ENCODE measurements at regions not wholly inside any gene's neighbourhood (a gene's known extent, or its start where the extent isn't known, plus 50 kb on each side); places are given as distances from the start of the nearest gene placed in this dataset.

- no peaks in the 10 kb centered on the region for H3K4me1 Mint-ChIP-seq
- CTCF ChIA-PET = no interaction called here
- H3K27me3 Mint-ChIP-seq (ENCODE audit: low read depth) = peaks cover 1% of the 10 kb centered on the region; the same call in 1 of the 2 replicates
- no peak overlapping the region for H3K4me3 Mint-ChIP-seq
- no peak overlapping the region for H3K27ac Mint-ChIP-seq
- no peak for TF ChIP-seq RORB (CRISPR knock-in tag; IDR thresholded peaks at IDR 0.05)
- no peak for TF ChIP-seq TP53 (CRISPR knock-in tag; IDR thresholded peaks at IDR 0.05)
- TF ChIP-seq NFE2L1 (CRISPR knock-in tag; IDR thresholded peaks at IDR 0.05) = no peak
- TF ChIP-seq ZNF263 (CRISPR knock-in tag; IDR thresholded peaks at IDR 0.05; ENCODE audit: low read depth) = no peak
- no peak for TF ChIP-seq ZNF317 (CRISPR knock-in tag; IDR thresholded peaks at IDR 0.05; ENCODE audit: borderline replicate concordance, low read depth)
- TF ChIP-seq MYBL2 (CRISPR knock-in tag; IDR thresholded peaks at IDR 0.05) = no peak
- no peak for TF ChIP-seq ERG (CRISPR knock-in tag; IDR thresholded peaks at IDR 0.05)
- no peak for TF ChIP-seq FOXP1 (CRISPR knock-in tag; IDR thresholded peaks at IDR 0.05; ENCODE audit: borderline replicate concordance)
- no peak for TF ChIP-seq ATF3 (CRISPR knock-in tag; conservative IDR thresholded peaks at IDR 0.05)
- no peak for TF ChIP-seq ZBTB43 (CRISPR knock-in tag; IDR thresholded peaks at IDR 0.05)
- TF ChIP-seq ZNF281 (CRISPR knock-in tag; IDR thresholded peaks at IDR 0.05) = no peak
- H3K9me3 Mint-ChIP-seq = peaks cover 43% of the 10 kb centered on the region
- POLR2A ChIA-PET = no interaction called here
- DNase-seq (ENCODE audit: low spot score) (no peak), ATAC-seq (no peak)
- H3K36me3 Mint-ChIP-seq = peaks cover 25% of the 10 kb centered on the region
Measured at GRCh38 chr18:71989616-71990015, 554.5 kb downstream of the CBLN2 start.

GRCh38 chr18:71986351-71987050, 557.6 kb downstream of the CBLN2 start:
- ChIA-PET POLR2A (no interaction called here), CTCF (no interaction called here)
- TF ChIP-seq TP53 (CRISPR knock-in tag; IDR thresholded peaks at IDR 0.05) (no peak), FOXP4 (CRISPR knock-in tag; IDR thresholded peaks at IDR 0.05) (no peak), USF2 (CRISPR knock-in tag; IDR thresholded peaks at IDR 0.05) (no peak), SMAD3 (CRISPR knock-in tag; IDR thresholded peaks at IDR 0.05; ENCODE audit: borderline replicate concordance) (no peak), ETV6 (CRISPR knock-in tag; IDR thresholded peaks at IDR 0.05) (no peak), ZNF423 (CRISPR knock-in tag; IDR thresholded peaks at IDR 0.05) (no peak), TCF7 (CRISPR knock-in tag; IDR thresholded peaks at IDR 0.05; ENCODE audit: low read depth) (no peak), ZNF317 (CRISPR knock-in tag; IDR thresholded peaks at IDR 0.05; ENCODE audit: borderline replicate concordance, low read depth) (no peak), CDX4 (CRISPR knock-in tag; IDR thresholded peaks at IDR 0.05; ENCODE audit: borderline replicate concordance) (no peak), SMAD4 (CRISPR knock-in tag; IDR thresholded peaks at IDR 0.05) (no peak)
- H3K36me3 Mint-ChIP-seq = peaks cover 28% of the 10 kb centered on the region
- H3K27ac Mint-ChIP-seq = no peak overlapping the region
- H3K9me3 Mint-ChIP-seq = peaks cover 59% of the 10 kb centered on the region
- no peak for ATAC-seq
- peaks cover 7% of the 10 kb centered on the region for H3K27me3 Mint-ChIP-seq (ENCODE audit: low read depth)
- no peak overlapping the region for H3K4me3 Mint-ChIP-seq
- H3K4me1 Mint-ChIP-seq = no peaks in the 10 kb centered on the region
- no peak for DNase-seq (ENCODE audit: low spot score)
